Mucosa of rectum (tissue), 2 donors: ENCODE measurements at regions not wholly inside any gene's neighbourhood (a gene's known extent, or its start where the extent isn't known, plus 50 kb on each side); places are given as distances from the start of the nearest gene placed in this dataset.

Experiments used
- H3K27ac ChIP-seq, 2 donors: one replicate each; pipeline ENCODE4 v1.7.0; 2013; ENCODE audit warnings: inconsistent platforms in 2 of 2, low read depth in 2 of 2, low read length in 2 of 2
- H3K27me3 ChIP-seq, 2 donors: one replicate each; pipeline ENCODE4 v1.7.0; 2013; ENCODE audit warnings: low read length in 2 of 2; ENCODE audit not compliant: control insufficient read depth in 2 of 2, insufficient read depth in 2 of 2
- H3K36me3 ChIP-seq, 2 donors: one replicate each; pipeline ENCODE4 v1.7.0; 2013; ENCODE audit warnings: low read length in 2 of 2; ENCODE audit not compliant: control insufficient read depth in 2 of 2, insufficient read depth in 2 of 2
- H3K4me1 ChIP-seq, 2 donors: one replicate each; pipeline ENCODE4 v1.7.0; 2013; ENCODE audit warnings: low read length in 2 of 2, mild to moderate bottlenecking in 1 of 2; ENCODE audit not compliant: control insufficient read depth in 2 of 2, insufficient read depth in 2 of 2
- H3K4me3 ChIP-seq, 2 donors: one replicate each; pipeline ENCODE4 v1.7.0; 2013; ENCODE audit warnings: low read length in 2 of 2
- H3K9ac ChIP-seq, 2 donors: one replicate each; pipeline ENCODE4 v1.7.0; 2013; ENCODE audit warnings: low read length in 2 of 2, low read depth in 1 of 2, mild to moderate bottlenecking in 1 of 2
- H3K9me3 ChIP-seq, 2 donors: one replicate each; pipeline ENCODE4 v1.7.0; 2013; ENCODE audit warnings: low read length in 2 of 2; ENCODE audit not compliant: control insufficient read depth in 2 of 2
- donor health status: healthy.
- donor health status: Normal muscosa, but diverticular disease.

DNA sequence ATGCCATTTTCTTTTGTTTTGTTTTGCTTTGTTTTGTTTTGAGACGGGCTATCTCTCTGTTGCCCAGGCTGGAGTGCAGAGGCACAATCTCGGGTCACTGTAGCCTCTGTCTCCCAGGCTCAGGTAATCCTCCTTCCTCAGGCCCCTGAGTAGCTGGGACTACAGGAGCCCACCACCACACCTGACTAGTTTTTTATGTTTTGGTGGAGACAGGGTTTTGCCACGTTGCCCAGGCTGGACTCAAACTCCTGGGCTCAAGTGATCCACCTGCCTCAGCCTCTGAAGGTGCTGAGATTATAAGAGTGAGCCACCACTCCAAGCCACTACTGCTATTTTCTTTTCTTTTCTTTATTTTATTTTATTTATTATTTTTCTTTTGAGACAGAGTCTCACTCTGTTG is 54.0 kb upstream of the S1PR3 start:
- H3K4me1 ChIP-seq, result no peaks in the 10 kb centered on the region
- H3K27ac ChIP-seq, result no peak overlapping the region
- no peaks in the 10 kb centered on the region for H3K9me3 ChIP-seq
- H3K9ac ChIP-seq, result no peak overlapping the region
- no peaks in the 10 kb centered on the region for H3K36me3 ChIP-seq
- H3K27me3 ChIP-seq, result no peaks in the 10 kb centered on the region
- no peak overlapping the region for H3K4me3 ChIP-seq

DNA sequence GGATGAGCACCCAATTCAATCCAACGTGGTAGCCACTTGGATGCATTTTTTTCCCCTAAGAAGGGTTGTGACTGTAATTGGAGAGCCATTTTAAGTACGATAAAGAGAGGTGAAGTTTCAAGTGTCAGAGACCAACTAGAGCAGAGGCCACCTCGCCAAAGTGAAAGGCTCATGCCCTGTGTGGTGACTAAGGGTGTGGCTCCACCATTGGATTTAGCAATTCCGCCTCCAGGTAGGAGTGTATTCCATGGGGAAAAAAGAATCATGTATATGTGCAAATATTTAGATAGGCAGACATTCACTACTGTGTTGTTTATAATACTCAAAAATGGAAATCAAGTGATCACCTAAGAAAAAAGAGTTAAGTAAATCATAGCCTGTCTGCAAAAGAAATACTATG is 53.1 kb upstream of the S1PR3 start:
- H3K9ac ChIP-seq, result no peak overlapping the region
- no peaks in the 10 kb centered on the region for H3K36me3 ChIP-seq
- H3K4me1 ChIP-seq, result no peaks in the 10 kb centered on the region
- H3K4me3 ChIP-seq, result no peak overlapping the region
- H3K9me3 ChIP-seq, result no peaks in the 10 kb centered on the region
- H3K27ac ChIP-seq, result no peak overlapping the region
- H3K27me3 ChIP-seq, result no peaks in the 10 kb centered on the region
